ENCODE measurements at regions not wholly inside any gene's neighbourhood (a gene's known extent, or its start where the extent isn't known, plus 50 kb on each side); places are given as distances from the start of the nearest gene placed in this dataset.

DNA sequence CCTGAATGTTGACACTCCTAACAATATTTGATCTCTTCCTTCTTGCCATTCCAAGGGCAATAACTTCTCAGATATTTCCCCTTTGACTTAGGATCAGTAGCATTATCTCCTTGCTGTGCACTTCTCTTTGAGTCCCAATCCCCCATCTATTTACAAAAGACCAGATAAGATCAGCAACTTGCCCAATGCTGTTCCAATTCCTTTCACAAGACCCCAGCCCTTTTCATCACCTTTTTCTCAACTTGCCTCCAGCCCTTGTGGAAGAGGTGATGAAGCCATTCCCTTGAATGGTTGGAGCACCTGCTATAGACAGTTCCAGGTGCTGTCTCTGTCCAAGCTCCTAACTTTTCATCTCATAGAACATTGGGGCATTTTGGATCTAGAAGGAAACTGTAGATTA is 51.1 kb upstream of the ARID5B start:
- TF ChIP-seq, protein P1, sequence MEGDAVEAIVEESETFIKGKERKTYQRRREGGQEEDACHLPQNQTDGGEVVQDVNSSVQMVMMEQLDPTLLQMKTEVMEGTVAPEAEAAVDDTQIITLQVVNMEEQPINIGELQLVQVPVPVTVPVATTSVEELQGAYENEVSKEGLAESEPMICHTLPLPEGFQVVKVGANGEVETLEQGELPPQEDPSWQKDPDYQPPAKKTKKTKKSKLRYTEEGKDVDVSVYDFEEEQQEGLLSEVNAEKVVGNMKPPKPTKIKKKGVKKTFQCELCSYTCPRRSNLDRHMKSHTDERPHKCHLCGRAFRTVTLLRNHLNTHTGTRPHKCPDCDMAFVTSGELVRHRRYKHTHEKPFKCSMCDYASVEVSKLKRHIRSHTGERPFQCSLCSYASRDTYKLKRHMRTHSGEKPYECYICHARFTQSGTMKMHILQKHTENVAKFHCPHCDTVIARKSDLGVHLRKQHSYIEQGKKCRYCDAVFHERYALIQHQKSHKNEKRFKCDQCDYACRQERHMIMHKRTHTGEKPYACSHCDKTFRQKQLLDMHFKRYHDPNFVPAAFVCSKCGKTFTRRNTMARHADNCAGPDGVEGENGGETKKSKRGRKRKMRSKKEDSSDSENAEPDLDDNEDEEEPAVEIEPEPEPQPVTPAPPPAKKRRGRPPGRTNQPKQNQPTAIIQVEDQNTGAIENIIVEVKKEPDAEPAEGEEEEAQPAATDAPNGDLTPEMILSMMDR (IDR thresholded peaks at IDR 0.05): no peak
- no peak for TF ChIP-seq POLR2A (IDR thresholded peaks at IDR 0.05)
- no peak for TF ChIP-seq POLR2AphosphoS5 (IDR thresholded peaks at IDR 0.05)

All from breast epithelium (tissue), 3 donors.